ENCODE measurements at regions not wholly inside any gene's neighbourhood (a gene's known extent, or its start where the extent isn't known, plus 50 kb on each side); places are given as distances from the start of the nearest gene placed in this dataset.

DNA sequence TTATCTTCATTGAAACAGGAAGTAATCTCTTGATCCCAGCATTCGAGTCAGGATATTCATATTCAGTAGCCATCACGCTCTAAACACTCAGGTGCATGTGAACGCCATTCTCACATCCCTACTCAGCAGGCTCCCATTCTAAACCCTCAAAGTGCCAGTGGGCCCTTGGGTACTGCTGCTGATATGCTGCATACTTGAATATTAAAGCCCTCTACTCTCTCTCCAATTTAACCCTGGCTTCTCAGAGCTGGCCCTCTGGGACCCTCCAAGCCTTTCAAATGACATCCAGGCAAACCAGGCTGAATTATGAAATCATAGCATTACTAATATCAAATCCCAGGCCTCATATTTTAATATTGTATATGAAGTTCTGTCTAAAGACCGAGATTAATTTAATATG, 468.2 kb downstream of the NUF2 start (continued):
- no peak for TF ChIP-seq ZNF281 (CRISPR knock-in tag; IDR thresholded peaks at IDR 0.05)
- no peak for TF ChIP-seq ZNF423 (CRISPR knock-in tag; IDR thresholded peaks at IDR 0.05)
- no peak for TF ChIP-seq ZNF671 (CRISPR knock-in tag; IDR thresholded peaks at IDR 0.05)

- DNase-seq (ENCODE audit: low spot score) (no peak), ATAC-seq (no peak)
- H3K27me3 Mint-ChIP-seq (ENCODE audit: low read depth) = peaks cover 3% of the 10 kb centered on the region; the same call in 1 of the 2 replicates
- peaks cover 35% of the 10 kb centered on the region for H3K36me3 Mint-ChIP-seq
- H3K4me3 Mint-ChIP-seq = no peak overlapping the region
- peaks cover 28% of the 10 kb centered on the region for H3K4me1 Mint-ChIP-seq
- peaks cover 35% of the 10 kb centered on the region for H3K9me3 Mint-ChIP-seq
- H3K27ac Mint-ChIP-seq = no peak overlapping the region
- ChIA-PET CTCF (no interaction called here), POLR2A (no interaction called here)
- TF ChIP-seq, protein P1, sequence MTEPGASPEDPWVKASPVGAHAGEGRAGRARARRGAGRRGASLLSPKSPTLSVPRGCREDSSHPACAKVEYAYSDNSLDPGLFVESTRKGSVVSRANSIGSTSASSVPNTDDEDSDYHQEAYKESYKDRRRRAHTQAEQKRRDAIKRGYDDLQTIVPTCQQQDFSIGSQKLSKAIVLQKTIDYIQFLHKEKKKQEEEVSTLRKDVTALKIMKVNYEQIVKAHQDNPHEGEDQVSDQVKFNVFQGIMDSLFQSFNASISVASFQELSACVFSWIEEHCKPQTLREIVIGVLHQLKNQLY (CRISPR knock-in tag; IDR thresholded peaks at IDR 0.05) = no peak
- TF ChIP-seq NR2C2 (CRISPR knock-in tag; IDR thresholded peaks at IDR 0.05) (no peak), NFYB (CRISPR knock-in tag; conservative IDR thresholded peaks at IDR 0.05; ENCODE audit: low read depth) (no peak), TEAD1 (CRISPR knock-in tag; IDR thresholded peaks at IDR 0.05) (no peak), GTF2I (CRISPR knock-in tag; conservative IDR thresholded peaks at IDR 0.05) (no peak), ETV6 (CRISPR knock-in tag; IDR thresholded peaks at IDR 0.05) (no peak), USF2 (CRISPR knock-in tag; IDR thresholded peaks at IDR 0.05) (no peak), ATF1 (CRISPR knock-in tag; IDR thresholded peaks at IDR 0.05) (no peak), ZNF263 (CRISPR knock-in tag; IDR thresholded peaks at IDR 0.05; ENCODE audit: low read depth) (no peak), TCF7 (CRISPR knock-in tag; IDR thresholded peaks at IDR 0.05; ENCODE audit: low read depth) (no peak), ERG (CRISPR knock-in tag; IDR thresholded peaks at IDR 0.05) (no peak), HMGA2 (CRISPR knock-in tag; IDR thresholded peaks at IDR 0.05) (no peak)
- TF ChIP-seq, protein P2, sequence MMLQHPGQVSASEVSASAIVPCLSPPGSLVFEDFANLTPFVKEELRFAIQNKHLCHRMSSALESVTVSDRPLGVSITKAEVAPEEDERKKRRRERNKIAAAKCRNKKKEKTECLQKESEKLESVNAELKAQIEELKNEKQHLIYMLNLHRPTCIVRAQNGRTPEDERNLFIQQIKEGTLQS (CRISPR knock-in tag; conservative IDR thresholded peaks at IDR 0.05) = no peak
- TF ChIP-seq, protein P3, sequence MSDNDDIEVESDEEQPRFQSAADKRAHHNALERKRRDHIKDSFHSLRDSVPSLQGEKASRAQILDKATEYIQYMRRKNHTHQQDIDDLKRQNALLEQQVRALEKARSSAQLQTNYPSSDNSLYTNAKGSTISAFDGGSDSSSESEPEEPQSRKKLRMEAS (CRISPR knock-in tag; IDR thresholded peaks at IDR 0.05) = no peak
- TF ChIP-seq, protein P4, sequence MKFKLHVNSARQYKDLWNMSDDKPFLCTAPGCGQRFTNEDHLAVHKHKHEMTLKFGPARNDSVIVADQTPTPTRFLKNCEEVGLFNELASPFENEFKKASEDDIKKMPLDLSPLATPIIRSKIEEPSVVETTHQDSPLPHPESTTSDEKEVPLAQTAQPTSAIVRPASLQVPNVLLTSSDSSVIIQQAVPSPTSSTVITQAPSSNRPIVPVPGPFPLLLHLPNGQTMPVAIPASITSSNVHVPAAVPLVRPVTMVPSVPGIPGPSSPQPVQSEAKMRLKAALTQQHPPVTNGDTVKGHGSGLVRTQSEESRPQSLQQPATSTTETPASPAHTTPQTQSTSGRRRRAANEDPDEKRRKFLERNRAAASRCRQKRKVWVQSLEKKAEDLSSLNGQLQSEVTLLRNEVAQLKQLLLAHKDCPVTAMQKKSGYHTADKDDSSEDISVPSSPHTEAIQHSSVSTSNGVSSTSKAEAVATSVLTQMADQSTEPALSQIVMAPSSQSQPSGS (CRISPR knock-in tag; IDR thresholded peaks at IDR 0.05; ENCODE audit: borderline replicate concordance, low read depth) = no peak
These were observed 472.8 kb downstream of the NUF2 start for GRCh38 chr1:163794551-163794950.

All from WTC11 (cell line).